Heart left ventricle (tissue), 13 donors: ENCODE measurements at regions not wholly inside any gene's neighbourhood (a gene's known extent, or its start where the extent isn't known, plus 50 kb on each side); places are given as distances from the start of the nearest gene placed in this dataset.
A peak's percentile ranks its signal among the peaks of the same experiment; 100 is the strongest.

Source experiments
- POLR2A ChIP-seq, 2 donors: fragments of 450-650 bp; IDR thresholded peaks; one replicate each; pipeline ENCODE4 v1.6.1; 2017; ENCODE audit warnings: antibody characterized with exemption in 2 of 2, mild to moderate bottlenecking in 2 of 2, moderate library complexity in 2 of 2
- TF ChIP-seq, protein P1 (sequence below), 12 donors: fragments of 200-600 bp; sonication (generic) in 4 of 12; IDR thresholded peaks; one replicate each; pipeline versions ENCODE4 v1.5.0 to v1.8.0; 2018 to 2022; ENCODE audit warnings: antibody characterized with exemption in 12 of 12, mild to moderate bottlenecking in 5 of 12
- donor health status: ischemic (EF 13 %, LVEDD 7.1; RV severe dilation, severe dysfunction).
- donor health status: DM: no; HTN: yes; CAD: no.
- donor health status: DM: no; HTN: no; CAD: no.
- donor health status: ischemic (EF 25% LVEDD 6.9; RV normal size, moderate dysfunction).
- donor health status: ischemic (EF 25% LVEDD 5.7; RV mildly dilated, moderate dysfunction).
- donor health status: ischemic (EF 35%, LVEDD 5.7; RV mildly dilated, moderate dysfunction).
- donor health status: nonischemic (EF 11% LVEDD 7.7; RV severe dilation, severe dysfunction).
- donor health status: DM: yes; HTN: yes; CAD: no.
- donor health status: PGD.
- donor health status: ischemic (EF 29% LVEDD 5.4; RV normal size, mild dysfunction).
- donor health status: nonischemic (EF 23%, LVEDD 6.1; RV moderate dilation, normal function).

DNA sequence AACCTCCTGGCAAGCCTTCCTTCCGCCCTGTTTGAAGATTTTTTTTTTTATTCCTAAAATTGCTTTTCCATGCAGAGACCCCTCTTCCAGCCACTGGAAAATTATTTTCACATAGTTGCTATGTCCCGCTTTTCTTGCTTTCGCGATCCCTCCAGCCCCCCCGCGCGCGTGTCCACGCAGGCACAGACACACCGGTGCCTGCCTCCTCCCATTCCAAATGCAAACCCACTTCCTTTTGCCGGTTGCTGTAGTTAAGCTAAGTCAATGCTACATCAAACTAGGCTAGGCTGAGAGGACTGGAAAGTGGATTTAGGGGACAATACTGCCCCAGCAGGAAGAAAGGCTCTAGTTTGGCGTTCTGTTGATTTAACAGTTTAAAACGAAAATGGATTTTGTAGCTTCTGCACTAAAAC lies 111.0 kb downstream of the DHX15 start:
- TF ChIP-seq, protein P1, sequence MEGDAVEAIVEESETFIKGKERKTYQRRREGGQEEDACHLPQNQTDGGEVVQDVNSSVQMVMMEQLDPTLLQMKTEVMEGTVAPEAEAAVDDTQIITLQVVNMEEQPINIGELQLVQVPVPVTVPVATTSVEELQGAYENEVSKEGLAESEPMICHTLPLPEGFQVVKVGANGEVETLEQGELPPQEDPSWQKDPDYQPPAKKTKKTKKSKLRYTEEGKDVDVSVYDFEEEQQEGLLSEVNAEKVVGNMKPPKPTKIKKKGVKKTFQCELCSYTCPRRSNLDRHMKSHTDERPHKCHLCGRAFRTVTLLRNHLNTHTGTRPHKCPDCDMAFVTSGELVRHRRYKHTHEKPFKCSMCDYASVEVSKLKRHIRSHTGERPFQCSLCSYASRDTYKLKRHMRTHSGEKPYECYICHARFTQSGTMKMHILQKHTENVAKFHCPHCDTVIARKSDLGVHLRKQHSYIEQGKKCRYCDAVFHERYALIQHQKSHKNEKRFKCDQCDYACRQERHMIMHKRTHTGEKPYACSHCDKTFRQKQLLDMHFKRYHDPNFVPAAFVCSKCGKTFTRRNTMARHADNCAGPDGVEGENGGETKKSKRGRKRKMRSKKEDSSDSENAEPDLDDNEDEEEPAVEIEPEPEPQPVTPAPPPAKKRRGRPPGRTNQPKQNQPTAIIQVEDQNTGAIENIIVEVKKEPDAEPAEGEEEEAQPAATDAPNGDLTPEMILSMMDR (IDR thresholded peaks at IDR 0.05) = peak in 1 of 12 donors; percentile 33
- TF ChIP-seq POLR2A (IDR thresholded peaks at IDR 0.05) = no peak
